Activated T-helper 9 cell treated with anti-CD3 and anti-CD28 coated beads, Interleukin-2, amount 50 U/mL, for 16 hours (primary cell): ENCODE measurements at regions not wholly inside any gene's neighbourhood (a gene's known extent, or its start where the extent isn't known, plus 50 kb on each side); places are given as distances from the start of the nearest gene placed in this dataset.
"Not testable (repeated sequence)": the region's sequence is repeated elsewhere in the genome, so short reads cannot be mapped to it uniquely, and the experiment has no call there.

Experiments used
- DNase-seq: peaks from one replicate; pipeline ENCODE4 v3.0.0-alpha.2; 2020; ENCODE audit warnings: low read depth

GRCh38 chr7:69402696-69403095, 195.6 kb upstream of the AUTS2 start:
- no peak for DNase-seq

DNA sequence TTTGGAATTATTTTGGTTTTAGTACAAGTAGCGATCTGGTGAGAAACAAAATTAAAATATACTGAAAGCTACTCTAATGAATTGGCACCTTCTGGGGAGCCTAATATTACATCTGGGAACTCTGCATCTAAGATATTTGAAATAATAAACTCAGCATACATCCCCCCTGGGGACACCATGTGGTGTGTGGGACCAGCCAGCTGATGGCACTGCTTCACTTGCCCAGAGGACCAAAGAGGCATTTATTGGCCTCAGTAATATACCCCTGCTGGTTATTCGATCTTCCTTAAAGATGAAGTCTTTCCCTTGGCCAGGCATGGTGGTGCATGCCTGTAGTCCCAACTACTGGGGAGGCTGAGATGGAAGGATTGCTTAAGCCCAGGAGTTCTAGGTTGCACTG, 195.1 kb upstream of the AUTS2 start:
- DNase-seq = no peak

DNA sequence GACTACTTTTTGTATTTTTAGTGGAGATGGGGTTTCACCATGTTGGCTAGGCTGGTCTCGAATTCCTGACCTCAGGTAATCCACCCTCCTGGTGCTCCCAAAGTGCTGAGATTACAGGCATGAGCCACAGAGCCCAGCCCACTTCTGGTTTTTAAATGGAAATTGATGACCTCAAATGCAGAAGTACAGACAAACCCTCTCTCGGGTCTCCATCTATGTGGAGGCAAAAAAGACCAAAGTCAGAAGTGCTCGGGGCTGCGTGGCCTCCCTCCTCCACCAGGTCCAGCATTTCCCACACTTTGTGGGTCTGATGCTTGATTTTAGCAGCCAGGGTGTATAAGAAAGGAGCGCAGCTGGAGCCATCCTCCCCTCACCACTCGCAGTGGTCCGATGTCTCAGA, 187.3 kb upstream of the AUTS2 start:
- no peak for DNase-seq

- no peak for DNase-seq
These were observed 186.8 kb upstream of the AUTS2 start for GRCh38 chr7:69411466-69411865.

GRCh38 chr7:69412331-69413146, 185.7 kb upstream of the AUTS2 start:
- DNase-seq = no peak

GRCh38 chr7:69414555-69414954, 183.7 kb upstream of the AUTS2 start:
- DNase-seq = no peak

- no peak for DNase-seq
These were observed 179.2 kb upstream of the AUTS2 start for GRCh38 chr7:69418869-69419670.

DNA sequence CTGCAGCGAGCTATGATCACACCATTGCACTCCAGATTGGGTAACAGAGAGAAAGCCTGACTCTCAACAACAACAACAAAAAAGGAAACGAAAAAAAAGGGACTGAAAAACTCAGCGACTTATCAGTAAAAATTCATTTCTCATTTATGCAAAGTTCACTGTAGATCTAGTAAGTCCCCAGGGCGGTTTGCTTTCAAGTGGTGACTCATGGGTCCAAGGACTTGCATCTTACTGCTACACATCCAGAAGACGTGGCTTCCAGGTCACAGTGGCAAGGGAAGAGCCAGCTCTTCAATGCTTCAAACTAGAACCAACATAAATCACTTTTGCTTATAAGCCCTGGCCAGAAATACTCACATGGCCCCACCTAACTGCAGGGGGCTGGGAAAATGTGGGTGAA, 178.3 kb upstream of the AUTS2 start:
- no peak for DNase-seq

DNA sequence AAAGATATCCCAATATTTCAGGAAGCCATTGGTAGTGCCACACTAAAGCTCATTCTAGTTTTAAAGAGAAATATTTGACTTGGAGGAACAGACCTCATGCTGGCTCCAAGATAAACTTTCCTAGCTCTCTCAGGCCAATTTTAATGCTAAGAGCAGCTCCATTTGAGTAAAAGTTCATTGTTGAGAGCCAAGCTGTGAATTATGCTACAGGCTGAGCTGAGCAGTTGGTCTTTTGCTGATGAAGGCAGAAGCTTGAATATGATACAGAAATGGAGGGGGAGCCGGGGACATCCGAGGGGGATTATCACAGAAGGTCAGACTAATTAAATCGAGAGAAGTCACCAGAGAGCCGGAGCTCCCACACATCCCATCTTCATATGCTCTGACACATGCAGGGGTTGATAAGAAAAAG, 175.7 kb upstream of the AUTS2 start:
- no peak for DNase-seq

DNA sequence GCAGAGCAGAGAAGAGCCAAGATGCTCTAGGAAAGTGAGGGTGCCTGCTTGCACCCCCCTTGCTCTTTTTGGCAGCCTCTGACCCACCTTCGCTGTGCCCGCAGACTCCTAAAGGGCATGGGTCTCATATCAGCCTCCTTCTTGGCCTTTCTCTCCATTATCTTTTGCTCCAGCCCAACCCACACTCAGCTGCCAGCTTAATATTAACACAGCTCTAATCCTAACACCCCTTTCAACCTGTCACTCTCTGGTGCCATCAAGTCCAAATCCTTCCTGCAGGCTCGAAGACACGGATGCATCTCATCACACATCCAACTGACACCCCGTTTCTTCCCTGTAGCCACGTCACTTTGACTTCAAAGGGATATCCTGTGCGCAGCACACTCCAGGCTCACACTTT, 171.6 kb upstream of the AUTS2 start:
- no peak for DNase-seq

DNA sequence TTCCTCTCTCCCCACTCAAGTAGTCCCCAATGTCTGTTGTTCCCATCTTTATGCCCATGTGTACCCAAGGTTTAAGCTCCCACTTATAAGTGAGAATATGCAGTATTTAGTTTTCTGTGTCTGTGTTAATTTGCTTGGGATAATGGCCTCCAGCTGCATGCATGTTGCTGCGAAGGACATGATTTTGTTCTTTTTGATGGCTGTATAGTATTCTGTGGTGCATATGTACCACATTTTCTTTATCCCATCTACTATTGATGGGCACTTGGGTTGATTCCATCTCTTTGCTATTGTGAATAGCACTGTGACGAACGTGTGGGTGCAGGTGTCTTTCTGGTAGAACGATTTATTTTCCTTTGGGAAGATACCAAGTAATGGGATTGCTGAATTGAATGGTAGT, 170.2 kb upstream of the AUTS2 start:
- DNase-seq = no peak

- DNase-seq = no peak
These were observed 168.3 kb upstream of the AUTS2 start for GRCh38 chr7:69429911-69430383.

- no peak for DNase-seq
These were observed 167.8 kb upstream of the AUTS2 start for GRCh38 chr7:69430384-69431021.

- no peak for DNase-seq
These were observed 166.6 kb upstream of the AUTS2 start for GRCh38 chr7:69431626-69432025.

DNA sequence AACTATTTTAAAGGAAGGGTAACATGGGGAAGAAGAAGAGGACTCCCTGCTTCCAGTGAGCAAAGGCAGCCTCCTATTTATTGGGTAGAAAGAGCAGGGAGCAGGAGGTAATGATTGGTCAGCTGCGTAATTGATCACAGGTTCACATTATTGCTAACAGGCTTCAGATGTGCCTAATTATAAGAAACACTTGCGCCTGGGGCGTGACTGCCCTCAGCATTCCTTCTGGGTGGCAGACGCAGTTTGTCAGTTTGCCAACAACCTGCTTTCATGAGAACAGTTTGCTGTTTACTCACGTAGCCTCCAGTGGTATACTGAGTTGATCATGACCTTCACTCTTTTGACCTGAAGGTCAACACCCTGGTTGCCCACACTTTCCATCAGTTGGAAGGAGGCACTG, 166.0 kb upstream of the AUTS2 start:
- DNase-seq = not testable (repeated sequence)

DNA sequence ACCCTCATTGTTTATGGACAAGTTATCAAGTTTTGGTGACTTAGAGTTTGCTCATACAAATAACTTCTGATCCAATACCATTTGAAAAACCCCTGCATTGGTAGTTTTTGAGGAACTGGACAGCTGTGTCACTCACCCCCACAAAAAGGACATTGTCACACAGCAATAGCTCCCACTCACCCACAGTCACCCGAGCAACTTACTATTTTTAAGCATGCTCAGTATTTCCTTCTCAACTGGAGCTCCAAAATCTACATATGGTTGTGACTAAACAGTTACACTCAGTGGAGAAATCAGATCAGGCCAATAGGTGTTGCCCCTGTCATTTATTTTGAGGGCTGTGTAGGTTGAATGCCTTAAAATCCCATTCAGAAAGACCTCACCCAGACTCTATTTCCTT, 165.2 kb upstream of the AUTS2 start:
- no peak for DNase-seq

DNA sequence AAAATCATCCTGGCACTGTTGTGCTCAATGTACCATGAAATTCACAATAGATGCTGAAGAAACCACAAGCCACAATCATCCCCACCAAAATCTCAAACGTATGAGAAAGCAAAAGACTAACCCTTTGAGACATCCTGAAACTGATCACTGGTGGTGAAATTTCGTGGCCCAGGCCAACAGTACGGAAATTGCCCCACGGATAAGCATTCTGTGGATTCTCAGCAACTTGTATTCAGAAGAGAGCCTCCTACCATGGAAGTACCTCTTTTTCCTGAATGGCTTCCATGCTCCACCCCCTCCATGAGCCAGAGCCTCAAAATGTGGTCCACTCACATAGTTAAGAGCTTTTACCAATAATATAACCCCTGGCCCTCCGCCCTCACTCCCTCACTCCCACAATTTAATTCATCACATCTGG, 163.9 kb upstream of the AUTS2 start:
- DNase-seq = no peak

DNA sequence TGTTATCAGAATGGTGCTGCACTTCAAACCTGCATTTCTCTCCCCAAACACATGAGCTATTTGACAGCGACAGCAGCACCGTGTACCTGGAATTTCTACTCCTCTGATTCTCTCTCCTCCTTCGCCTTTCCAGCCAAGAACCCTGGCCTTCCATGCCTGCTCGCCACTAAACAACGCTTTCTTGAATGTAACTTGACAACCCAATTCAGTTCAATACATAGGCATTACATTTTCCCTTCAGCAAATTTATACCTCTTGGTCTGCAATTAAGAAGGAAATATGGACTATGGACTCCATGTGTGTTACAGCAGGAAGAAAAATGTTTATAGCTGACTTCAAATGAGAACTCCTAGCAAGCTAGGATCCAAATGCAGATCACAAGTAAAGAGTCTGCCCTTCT, 162.6 kb upstream of the AUTS2 start:
- DNase-seq = no peak

DNA sequence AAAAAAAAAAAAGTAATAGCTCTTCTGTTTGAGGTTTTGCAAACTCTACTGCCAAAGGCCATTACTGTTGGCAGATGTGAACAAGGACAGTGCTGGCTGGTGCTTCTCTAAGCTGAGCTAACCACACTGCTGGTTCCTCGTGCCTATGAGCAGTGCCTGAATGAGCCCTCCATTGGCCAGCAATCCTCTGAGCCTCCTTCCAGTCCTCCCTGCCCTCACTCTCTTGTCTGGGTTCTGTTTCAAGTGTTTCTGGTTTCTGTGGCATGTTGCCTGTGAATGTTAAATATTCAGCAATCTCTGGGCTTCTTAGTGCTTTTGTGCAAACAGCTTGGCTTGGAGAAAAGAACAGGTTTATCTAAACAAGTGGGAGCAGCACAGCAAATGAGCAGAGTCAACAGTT, 161.3 kb upstream of the AUTS2 start:
- DNase-seq = no peak

- no peak for DNase-seq
These were observed 159.5 kb upstream of the AUTS2 start for GRCh38 chr7:69438584-69439412.

- DNase-seq = no peak
These were observed 158.5 kb upstream of the AUTS2 start for GRCh38 chr7:69439636-69440325.
